ENCODE measurements at regions not wholly inside any gene's neighbourhood (a gene's known extent, or its start where the extent isn't known, plus 50 kb on each side); places are given as distances from the start of the nearest gene placed in this dataset.

DNA sequence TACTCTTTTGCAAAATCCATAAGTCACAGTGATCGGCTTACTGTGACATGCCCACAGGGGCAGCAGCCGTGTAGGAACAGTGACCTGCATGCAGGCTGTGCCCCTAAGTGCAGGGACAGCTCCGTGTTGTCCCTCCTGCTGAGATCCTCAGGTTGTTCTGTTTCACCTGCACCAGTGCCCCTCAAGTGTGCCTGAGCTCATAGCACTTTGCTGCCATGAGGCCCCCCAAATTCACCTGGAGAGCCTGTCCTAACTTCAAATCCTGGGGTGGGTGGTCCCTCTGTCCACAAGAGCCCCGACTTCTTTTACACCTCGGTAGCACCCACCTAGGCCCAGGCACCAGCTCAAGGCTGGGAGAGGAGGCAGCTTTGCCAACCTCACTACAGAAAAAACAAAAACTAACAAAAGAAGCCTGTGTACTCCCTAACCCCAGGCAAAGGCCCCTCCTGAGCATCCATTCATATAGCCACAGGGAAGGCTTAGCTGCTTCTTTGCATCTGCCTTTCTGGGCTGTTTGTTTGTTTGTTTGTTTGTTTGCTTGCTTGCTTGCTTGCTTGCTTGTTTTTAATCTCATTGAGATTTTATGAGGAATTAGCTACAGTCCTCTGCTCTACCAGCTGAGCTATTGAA, 214.5 kb downstream of the AUH start (continued):
- TF ChIP-seq, protein P1, sequence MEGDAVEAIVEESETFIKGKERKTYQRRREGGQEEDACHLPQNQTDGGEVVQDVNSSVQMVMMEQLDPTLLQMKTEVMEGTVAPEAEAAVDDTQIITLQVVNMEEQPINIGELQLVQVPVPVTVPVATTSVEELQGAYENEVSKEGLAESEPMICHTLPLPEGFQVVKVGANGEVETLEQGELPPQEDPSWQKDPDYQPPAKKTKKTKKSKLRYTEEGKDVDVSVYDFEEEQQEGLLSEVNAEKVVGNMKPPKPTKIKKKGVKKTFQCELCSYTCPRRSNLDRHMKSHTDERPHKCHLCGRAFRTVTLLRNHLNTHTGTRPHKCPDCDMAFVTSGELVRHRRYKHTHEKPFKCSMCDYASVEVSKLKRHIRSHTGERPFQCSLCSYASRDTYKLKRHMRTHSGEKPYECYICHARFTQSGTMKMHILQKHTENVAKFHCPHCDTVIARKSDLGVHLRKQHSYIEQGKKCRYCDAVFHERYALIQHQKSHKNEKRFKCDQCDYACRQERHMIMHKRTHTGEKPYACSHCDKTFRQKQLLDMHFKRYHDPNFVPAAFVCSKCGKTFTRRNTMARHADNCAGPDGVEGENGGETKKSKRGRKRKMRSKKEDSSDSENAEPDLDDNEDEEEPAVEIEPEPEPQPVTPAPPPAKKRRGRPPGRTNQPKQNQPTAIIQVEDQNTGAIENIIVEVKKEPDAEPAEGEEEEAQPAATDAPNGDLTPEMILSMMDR (IDR thresholded peaks at IDR 0.05; ENCODE audit: control extremely low read depth in 1 of 3, insufficient read depth in 1 of 3, low read depth in 1 of 3, low read length in 3 of 3): no peak
- TF ChIP-seq SIX5 (IDR thresholded peaks at IDR 0.05; ENCODE audit: low read depth, low read length) (no peak), RXRA (IDR thresholded peaks at IDR 0.05; ENCODE audit: insufficient read depth, low read depth, low read length) (no peak)
